Epidermal melanocyte (primary cell): ENCODE measurements at regions not wholly inside any gene's neighbourhood (a gene's known extent, or its start where the extent isn't known, plus 50 kb on each side); places are given as distances from the start of the nearest gene placed in this dataset.
"Not testable (repeated sequence)": the region's sequence is repeated elsewhere in the genome, so short reads cannot be mapped to it uniquely, and the experiment has no call there.

Experiments used
- DNase-seq: peaks from one replicate; pipeline ENCODE4 v3.0.0; 2011; ENCODE audit warnings: low spot score; ENCODE audit not compliant: insufficient read length

GRCh38 chr11:34794696-34795095 lies 121.5 kb downstream of the APIP start:
- no peak for DNase-seq

GRCh38 chr11:34793666-34794065 lies 122.5 kb downstream of the APIP start:
- no peak for DNase-seq

- DNase-seq, result no peak
Observed at GRCh38 chr11:34792814-34793258, 123.3 kb downstream of the APIP start.

GRCh38 chr11:34791780-34792542 lies 124.2 kb downstream of the APIP start:
- no peak for DNase-seq

- DNase-seq, result no peak
Observed at GRCh38 chr11:34790620-34791019, 125.6 kb downstream of the APIP start.

GRCh38 chr11:34789196-34789834 lies 126.9 kb downstream of the APIP start:
- no peak for DNase-seq

- no peak for DNase-seq
Observed at GRCh38 chr11:34788642-34789041, 127.5 kb downstream of the APIP start.

- no peak for DNase-seq
Observed at GRCh38 chr11:34787895-34788294, 128.3 kb downstream of the APIP start.

GRCh38 chr11:34787348-34787747 lies 128.8 kb downstream of the APIP start:
- no peak for DNase-seq

GRCh38 chr11:34784318-34784841 lies 131.8 kb downstream of the APIP start:
- no peak for DNase-seq

- DNase-seq, result no peak
Observed at GRCh38 chr11:34783816-34784317, 132.3 kb downstream of the APIP start.

- not testable (repeated sequence) for DNase-seq
Observed at GRCh38 chr11:34781826-34782225, 134.4 kb downstream of the APIP start.

GRCh38 chr11:34775417-34775888 lies 140.7 kb downstream of the APIP start:
- DNase-seq, result no peak

GRCh38 chr11:34774604-34775003 lies 141.6 kb downstream of the APIP start:
- no peak for DNase-seq

- DNase-seq, result no peak
Observed at GRCh38 chr11:34773826-34774225, 142.4 kb downstream of the APIP start.

GRCh38 chr11:34773211-34773610 lies 143.0 kb downstream of the APIP start:
- no peak for DNase-seq

- DNase-seq, result no peak
Observed at GRCh38 chr11:34770111-34770510, 146.1 kb downstream of the APIP start.

- no peak for DNase-seq
Observed at GRCh38 chr11:34769224-34769623, 147.0 kb downstream of the APIP start.

GRCh38 chr11:34762625-34763024 lies 141.7 kb downstream of the EHF start:
- not testable (repeated sequence) for DNase-seq

- DNase-seq, result no peak
Observed at GRCh38 chr11:34758262-34758661, 137.4 kb downstream of the EHF start.

- no peak for DNase-seq
Observed at GRCh38 chr11:34757026-34757451, 136.1 kb downstream of the EHF start.

- DNase-seq, result no peak
Observed at GRCh38 chr11:34756591-34756990, 135.7 kb downstream of the EHF start.
